Fibroblast of mammary gland (primary cell): ENCODE measurements at regions not wholly inside any gene's neighbourhood (a gene's known extent, or its start where the extent isn't known, plus 50 kb on each side); places are given as distances from the start of the nearest gene placed in this dataset.
"Not testable (repeated sequence)": the region's sequence is repeated elsewhere in the genome, so short reads cannot be mapped to it uniquely, and the experiment has no call there.

Source experiments
- DNase-seq: peaks from one replicate; pipeline ENCODE4 v3.0.0-alpha.2; 2010; ENCODE audit warnings: low read depth
- H3K4me3 ChIP-seq: 2 replicates; pipeline ENCODE4 v1.5.1; 2011; ENCODE audit warnings: low read depth, mild to moderate bottlenecking, low read length, moderate library complexity; ENCODE audit not compliant: control insufficient read depth
- TF ChIP-seq, protein P1 (sequence below): conservative IDR thresholded peaks from 2 replicates; pipeline ENCODE4 v1.5.1; 2011; ENCODE audit warnings: low read depth, low read length, inconsistent platforms; ENCODE audit not compliant: control insufficient read depth, insufficient read depth

DNA sequence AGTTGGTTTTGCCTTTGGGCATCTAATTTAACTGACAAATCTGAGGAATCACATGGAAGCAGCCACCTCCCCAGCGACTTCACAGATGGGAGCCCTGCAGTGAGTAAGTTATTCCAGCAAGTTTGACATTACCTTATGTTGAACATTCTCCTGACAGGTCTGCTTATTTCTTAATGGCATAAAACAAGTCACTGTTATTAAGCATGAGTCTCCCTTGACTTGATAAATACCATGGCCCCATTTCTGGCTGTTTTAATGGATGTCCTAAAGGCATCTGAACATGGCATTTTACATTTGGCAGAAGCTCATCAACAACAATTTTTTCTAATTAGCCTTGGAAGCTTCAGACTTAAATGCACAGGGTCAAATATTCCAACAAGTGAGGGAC is 92.6 kb upstream of the CREB1 start:
- no peak overlapping the region for H3K4me3 ChIP-seq
- TF ChIP-seq, protein P1, sequence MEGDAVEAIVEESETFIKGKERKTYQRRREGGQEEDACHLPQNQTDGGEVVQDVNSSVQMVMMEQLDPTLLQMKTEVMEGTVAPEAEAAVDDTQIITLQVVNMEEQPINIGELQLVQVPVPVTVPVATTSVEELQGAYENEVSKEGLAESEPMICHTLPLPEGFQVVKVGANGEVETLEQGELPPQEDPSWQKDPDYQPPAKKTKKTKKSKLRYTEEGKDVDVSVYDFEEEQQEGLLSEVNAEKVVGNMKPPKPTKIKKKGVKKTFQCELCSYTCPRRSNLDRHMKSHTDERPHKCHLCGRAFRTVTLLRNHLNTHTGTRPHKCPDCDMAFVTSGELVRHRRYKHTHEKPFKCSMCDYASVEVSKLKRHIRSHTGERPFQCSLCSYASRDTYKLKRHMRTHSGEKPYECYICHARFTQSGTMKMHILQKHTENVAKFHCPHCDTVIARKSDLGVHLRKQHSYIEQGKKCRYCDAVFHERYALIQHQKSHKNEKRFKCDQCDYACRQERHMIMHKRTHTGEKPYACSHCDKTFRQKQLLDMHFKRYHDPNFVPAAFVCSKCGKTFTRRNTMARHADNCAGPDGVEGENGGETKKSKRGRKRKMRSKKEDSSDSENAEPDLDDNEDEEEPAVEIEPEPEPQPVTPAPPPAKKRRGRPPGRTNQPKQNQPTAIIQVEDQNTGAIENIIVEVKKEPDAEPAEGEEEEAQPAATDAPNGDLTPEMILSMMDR = no peak
- DNase-seq = no peak

DNA sequence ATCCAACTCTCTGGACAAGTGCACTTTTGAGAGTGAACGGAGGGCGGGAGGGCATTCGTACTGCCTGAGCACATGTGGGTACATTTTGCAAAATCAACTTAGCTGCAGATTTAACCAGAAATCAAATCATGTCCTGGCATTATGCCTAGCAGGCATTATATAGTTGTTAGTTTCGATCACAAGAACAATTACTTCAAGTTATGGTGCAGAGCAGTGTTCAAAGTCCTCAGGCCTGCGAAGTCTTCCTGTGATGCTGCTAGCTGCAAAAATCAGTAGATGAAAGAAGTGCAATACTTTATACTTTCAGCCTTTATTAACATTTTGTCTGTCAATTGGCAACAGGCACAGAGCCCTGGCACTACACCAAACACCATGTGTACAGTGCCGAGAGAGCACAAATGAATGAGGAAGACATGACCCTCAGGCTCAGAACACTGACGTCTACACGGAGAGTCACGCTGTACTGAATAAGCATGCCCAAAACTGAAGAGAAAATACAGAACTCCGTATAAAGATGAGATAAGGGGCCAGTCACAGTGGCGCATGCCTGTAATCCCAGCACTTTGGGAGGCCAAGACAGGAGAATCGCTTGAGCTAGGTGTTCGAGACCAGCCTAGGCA is 92.1 kb upstream of the CREB1 start:
- H3K4me3 ChIP-seq = no peak overlapping the region
- TF ChIP-seq, protein P1 = no peak
- DNase-seq = peak; percentile 63

DNA sequence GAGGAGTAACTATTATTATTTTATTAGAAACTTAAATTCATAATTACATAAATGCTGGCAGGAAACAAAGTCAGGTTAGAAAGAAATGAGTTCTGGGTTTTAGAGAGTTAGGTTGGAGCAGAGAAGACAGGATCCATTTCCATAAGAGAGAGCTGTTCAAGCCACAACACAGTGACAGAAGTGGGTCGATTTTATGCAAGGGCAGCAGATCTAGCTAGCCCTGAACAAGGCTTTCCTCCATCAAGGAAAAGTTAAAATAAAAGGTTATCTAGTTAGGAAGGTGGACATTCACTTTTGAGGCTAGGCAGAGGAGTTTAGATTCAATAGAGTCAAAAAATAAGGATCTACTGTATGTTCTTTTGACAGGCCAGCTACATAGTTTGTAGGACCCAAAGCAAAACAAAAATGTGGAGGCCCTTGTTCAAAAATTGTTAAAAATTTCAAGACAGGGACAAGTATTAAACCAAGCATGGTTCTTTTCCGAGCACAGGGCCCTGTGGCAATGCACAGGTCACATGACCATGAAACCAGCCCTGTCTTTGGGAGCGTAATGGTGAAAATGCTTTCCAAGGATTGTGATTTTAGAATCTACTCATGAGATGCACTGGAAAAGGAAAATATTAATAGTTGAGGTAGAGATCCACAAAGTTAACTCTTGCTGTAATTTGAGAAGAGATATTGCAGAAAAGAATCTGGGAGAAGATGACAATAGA is 91.2 kb upstream of the CREB1 start:
- DNase-seq = no peak

DNA sequence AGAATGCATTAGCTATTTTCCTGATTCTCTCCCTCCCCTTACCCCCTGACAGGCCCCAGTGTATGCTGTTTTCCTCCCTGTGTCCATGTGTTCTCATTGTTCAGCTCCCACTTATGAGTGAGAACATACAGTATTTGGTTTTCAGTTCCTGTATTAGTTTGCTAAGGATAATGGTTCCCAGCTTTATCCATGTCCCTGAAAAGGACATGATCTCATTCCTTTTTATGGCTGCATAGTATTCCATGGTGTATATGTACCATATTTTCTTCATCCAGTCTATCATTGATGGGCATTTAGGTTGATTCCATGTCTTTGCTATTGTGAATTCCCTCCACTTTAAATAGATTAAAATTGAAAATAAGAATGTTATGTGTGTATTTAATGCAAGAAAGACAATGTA is 89.9 kb upstream of the CREB1 start:
- not testable (repeated sequence) for H3K4me3 ChIP-seq, DNase-seq

More for the DNA sequence above, 91.2 kb upstream of the CREB1 start:
- H3K4me3 ChIP-seq = no peak overlapping the region
- TF ChIP-seq, protein P1 = no peak

DNA sequence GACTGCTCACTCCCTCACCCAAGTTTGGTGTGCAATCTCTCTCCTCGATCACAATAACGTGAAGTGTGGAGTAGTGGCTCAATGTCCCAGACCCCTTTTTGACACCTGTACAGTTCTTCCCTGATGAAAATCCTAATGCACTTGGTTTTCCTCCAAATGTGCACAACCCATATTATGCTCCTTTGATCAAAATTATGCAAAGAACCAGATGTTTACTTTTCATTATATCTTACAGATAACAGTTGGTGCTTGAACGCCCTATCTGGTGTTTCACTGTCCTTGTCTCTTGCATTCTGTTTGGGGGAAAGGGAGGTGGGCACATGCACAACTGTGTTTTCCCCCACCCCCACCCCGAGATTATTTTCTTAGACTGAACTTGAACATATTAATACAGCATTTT is 85.0 kb upstream of the CREB1 start:
- H3K4me3 ChIP-seq = no peak overlapping the region
- DNase-seq = no peak
- TF ChIP-seq, protein P1 = no peak

DNA sequence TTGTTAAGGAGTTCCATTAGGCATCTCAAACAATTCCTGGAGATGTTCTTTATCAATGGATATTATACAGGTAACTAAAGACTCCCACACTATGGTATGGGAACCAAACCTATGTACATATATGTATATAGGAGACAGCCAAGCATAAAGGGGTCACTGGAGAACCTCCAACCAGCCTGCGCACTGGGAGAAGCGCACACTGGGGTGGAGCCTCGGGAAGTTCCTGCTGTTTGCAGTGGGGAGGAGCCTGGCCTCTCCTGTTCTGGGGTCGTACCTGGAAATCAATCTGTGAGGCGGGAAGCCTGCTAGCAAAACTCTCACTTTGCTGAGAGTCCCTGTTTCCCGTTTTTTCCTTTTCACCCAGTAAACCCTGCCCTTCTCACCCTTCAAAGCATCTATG is 83.1 kb upstream of the CREB1 start:
- DNase-seq = no peak
- TF ChIP-seq, protein P1 = no peak
- H3K4me3 ChIP-seq = no peak overlapping the region

DNA sequence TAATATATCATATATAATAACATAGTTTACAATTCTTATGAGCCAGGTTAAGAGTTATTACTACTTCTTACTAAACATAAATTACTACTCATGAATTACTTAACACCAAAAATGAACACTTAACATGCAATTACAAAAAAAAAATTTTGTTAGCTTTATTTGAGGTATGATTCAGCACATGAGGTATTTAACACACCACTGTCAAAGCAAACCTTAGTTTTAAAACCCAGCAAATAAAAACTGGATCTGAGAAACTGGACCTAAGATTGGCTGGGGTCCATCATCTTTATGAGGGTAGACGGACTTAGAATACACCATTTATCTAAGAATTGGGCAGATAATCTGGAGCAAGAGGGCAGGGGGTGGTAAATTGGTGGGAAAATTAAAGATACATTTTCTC is 81.8 kb upstream of the CREB1 start:
- no peak for DNase-seq
- no peak overlapping the region for H3K4me3 ChIP-seq
- TF ChIP-seq, protein P1 = no peak
